ENCODE measurements at regions not wholly inside any gene's neighbourhood (a gene's known extent, or its start where the extent isn't known, plus 50 kb on each side); places are given as distances from the start of the nearest gene placed in this dataset.

DNA sequence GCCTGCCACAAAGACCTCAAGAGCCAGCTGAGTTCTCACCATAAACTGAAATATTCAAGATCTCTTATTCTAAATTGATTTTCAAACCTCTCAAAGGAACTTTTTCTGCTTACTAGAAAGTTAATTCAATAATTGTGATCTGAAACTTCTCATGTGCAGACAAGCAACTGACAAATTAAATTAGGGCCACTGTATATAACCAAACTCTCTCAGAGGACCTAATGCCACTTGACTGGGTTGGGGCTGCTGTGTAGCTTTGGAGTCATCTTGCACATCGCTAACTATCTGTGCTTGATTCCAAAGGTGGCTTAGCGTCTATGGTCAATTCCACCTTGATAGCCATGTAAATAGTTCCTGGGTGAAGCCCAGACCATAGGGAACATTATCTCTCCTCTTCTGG is 345.2 kb downstream of the GPR37 start:
- Histone ChIP-seq H3K9me2 (ENCODE audit: insufficient read depth) (peaks cover under 1% of the 10 kb centered on the region; the same call in 1 of the 2 replicates), H3K36me3 (ENCODE audit: insufficient read depth) (no peaks in the 10 kb centered on the region), H2AFZ (no peak overlapping the region), H3K4me2 (no peak overlapping the region), H3K4me3 (no peak overlapping the region), H3K27ac (ENCODE audit: low read depth) (no peak overlapping the region), H4K20me1 (replicated peaks; ENCODE audit: insufficient read depth) (no peaks in the 10 kb centered on the region), H3K27me3 (ENCODE audit: insufficient read depth) (no peaks in the 10 kb centered on the region), H3K79me2 (replicated peaks; ENCODE audit: insufficient read depth) (no peaks in the 10 kb centered on the region), H3K4me1 (ENCODE audit: insufficient read depth) (no peaks in the 10 kb centered on the region; the same call in 1 of the 2 replicates), H3F3A (replicated peaks; ENCODE audit: low read depth) (no peaks in the 10 kb centered on the region)
- Mint-ChIP-seq H3K4me3 (no peak overlapping the region), H3K27me3 (ENCODE audit: insufficient read depth, low read depth, poor library complexity) (no peaks in the 10 kb centered on the region), H3K4me1 (no peaks in the 10 kb centered on the region), H3K36me3 (ENCODE audit: low read depth) (no peaks in the 10 kb centered on the region), H3K27ac (no peak overlapping the region), H3K9me3 (no peaks in the 10 kb centered on the region)
- DNase-seq (ENCODE audit: low spot score) (no peak), ATAC-seq (no peak)
- TF ChIP-seq ZNF114 (CRISPR knock-in tag; IDR thresholded peaks at IDR 0.05) (no peak), NANOG (IDR thresholded peaks at IDR 0.05; ENCODE audit: borderline replicate concordance) (no peak), CREB1 (CRISPR knock-in tag; IDR thresholded peaks at IDR 0.05; ENCODE audit: low read depth) (no peak), ZNF331 (CRISPR knock-in tag; IDR thresholded peaks at IDR 0.05; ENCODE audit: low read depth) (no peak), EZH2phosphoT487 (IDR thresholded peaks at IDR 0.05; ENCODE audit: unreplicated experiment) (no peak), POLR2AphosphoS5 (IDR thresholded peaks at IDR 0.05; ENCODE audit: low read depth) (no peak), STAT1 (IDR thresholded peaks at IDR 0.05; ENCODE audit: unreplicated experiment) (no peak), EZH2 (IDR thresholded peaks at IDR 0.05; ENCODE audit: low read depth, unreplicated experiment) (no peak), JUNB (IDR thresholded peaks at IDR 0.05; ENCODE audit: unreplicated experiment) (no peak)
- TF ChIP-seq, protein P1, sequence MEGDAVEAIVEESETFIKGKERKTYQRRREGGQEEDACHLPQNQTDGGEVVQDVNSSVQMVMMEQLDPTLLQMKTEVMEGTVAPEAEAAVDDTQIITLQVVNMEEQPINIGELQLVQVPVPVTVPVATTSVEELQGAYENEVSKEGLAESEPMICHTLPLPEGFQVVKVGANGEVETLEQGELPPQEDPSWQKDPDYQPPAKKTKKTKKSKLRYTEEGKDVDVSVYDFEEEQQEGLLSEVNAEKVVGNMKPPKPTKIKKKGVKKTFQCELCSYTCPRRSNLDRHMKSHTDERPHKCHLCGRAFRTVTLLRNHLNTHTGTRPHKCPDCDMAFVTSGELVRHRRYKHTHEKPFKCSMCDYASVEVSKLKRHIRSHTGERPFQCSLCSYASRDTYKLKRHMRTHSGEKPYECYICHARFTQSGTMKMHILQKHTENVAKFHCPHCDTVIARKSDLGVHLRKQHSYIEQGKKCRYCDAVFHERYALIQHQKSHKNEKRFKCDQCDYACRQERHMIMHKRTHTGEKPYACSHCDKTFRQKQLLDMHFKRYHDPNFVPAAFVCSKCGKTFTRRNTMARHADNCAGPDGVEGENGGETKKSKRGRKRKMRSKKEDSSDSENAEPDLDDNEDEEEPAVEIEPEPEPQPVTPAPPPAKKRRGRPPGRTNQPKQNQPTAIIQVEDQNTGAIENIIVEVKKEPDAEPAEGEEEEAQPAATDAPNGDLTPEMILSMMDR (conservative IDR thresholded peaks at IDR 0.05; ENCODE audit: low read depth in 2 of 2), result no peak
- TF ChIP-seq, protein P2, sequence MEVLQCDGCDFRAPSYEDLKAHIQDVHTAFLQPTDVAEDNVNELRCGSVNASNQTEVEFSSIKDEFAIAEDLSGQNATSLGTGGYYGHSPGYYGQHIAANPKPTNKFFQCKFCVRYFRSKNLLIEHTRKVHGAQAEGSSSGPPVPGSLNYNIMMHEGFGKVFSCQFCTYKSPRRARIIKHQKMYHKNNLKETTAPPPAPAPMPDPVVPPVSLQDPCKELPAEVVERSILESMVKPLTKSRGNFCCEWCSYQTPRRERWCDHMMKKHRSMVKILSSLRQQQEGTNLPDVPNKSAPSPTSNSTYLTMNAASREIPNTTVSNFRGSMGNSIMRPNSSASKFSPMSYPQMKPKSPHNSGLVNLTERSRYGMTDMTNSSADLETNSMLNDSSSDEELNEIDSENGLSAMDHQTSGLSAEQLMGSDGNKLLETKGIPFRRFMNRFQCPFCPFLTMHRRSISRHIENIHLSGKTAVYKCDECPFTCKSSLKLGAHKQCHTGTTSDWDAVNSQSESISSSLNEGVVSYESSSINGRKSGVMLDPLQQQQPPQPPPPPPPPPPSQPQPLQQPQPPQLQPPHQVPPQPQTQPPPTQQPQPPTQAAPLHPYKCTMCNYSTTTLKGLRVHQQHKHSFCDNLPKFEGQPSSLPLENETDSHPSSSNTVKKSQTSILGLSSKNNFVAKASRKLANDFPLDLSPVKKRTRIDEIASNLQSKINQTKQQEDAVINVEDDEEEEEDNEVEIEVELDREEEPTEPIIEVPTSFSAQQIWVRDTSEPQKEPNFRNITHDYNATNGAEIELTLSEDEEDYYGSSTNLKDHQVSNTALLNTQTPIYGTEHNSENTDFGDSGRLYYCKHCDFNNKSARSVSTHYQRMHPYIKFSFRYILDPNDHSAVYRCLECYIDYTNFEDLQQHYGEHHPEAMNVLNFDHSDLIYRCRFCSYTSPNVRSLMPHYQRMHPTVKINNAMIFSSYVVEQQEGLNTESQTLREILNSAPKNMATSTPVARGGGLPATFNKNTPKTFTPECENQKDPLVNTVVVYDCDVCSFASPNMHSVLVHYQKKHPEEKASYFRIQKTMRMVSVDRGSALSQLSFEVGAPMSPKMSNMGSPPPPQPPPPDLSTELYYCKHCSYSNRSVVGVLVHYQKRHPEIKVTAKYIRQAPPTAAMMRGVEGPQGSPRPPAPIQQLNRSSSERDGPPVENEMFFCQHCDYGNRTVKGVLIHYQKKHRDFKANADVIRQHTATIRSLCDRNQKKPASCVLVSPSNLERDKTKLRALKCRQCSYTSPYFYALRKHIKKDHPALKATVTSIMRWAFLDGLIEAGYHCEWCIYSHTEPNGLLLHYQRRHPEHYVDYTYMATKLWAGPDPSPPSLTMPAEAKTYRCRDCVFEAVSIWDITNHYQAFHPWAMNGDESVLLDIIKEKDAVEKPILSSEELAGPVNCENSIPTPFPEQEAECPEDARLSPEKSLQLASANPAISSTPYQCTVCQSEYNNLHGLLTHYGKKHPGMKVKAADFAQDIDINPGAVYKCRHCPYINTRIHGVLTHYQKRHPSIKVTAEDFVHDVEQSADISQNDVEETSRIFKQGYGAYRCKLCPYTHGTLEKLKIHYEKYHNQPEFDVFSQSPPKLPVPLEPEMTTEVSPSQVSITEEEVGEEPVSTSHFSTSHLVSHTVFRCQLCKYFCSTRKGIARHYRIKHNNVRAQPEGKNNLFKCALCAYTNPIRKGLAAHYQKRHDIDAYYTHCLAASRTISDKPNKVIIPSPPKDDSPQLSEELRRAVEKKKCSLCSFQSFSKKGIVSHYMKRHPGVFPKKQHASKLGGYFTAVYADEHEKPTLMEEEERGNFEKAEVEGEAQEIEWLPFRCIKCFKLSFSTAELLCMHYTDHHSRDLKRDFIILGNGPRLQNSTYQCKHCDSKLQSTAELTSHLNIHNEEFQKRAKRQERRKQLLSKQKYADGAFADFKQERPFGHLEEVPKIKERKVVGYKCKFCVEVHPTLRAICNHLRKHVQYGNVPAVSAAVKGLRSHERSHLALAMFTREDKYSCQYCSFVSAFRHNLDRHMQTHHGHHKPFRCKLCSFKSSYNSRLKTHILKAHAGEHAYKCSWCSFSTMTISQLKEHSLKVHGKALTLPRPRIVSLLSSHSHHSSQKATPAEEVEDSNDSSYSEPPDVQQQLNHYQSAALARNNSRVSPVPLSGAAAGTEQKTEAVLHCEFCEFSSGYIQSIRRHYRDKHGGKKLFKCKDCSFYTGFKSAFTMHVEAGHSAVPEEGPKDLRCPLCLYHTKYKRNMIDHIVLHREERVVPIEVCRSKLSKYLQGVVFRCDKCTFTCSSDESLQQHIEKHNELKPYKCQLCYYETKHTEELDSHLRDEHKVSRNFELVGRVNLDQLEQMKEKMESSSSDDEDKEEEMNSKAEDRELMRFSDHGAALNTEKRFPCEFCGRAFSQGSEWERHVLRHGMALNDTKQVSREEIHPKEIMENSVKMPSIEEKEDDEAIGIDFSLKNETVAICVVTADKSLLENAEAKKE (CRISPR knock-in tag; IDR thresholded peaks at IDR 0.05), result no peak
- TF ChIP-seq, protein P3, sequence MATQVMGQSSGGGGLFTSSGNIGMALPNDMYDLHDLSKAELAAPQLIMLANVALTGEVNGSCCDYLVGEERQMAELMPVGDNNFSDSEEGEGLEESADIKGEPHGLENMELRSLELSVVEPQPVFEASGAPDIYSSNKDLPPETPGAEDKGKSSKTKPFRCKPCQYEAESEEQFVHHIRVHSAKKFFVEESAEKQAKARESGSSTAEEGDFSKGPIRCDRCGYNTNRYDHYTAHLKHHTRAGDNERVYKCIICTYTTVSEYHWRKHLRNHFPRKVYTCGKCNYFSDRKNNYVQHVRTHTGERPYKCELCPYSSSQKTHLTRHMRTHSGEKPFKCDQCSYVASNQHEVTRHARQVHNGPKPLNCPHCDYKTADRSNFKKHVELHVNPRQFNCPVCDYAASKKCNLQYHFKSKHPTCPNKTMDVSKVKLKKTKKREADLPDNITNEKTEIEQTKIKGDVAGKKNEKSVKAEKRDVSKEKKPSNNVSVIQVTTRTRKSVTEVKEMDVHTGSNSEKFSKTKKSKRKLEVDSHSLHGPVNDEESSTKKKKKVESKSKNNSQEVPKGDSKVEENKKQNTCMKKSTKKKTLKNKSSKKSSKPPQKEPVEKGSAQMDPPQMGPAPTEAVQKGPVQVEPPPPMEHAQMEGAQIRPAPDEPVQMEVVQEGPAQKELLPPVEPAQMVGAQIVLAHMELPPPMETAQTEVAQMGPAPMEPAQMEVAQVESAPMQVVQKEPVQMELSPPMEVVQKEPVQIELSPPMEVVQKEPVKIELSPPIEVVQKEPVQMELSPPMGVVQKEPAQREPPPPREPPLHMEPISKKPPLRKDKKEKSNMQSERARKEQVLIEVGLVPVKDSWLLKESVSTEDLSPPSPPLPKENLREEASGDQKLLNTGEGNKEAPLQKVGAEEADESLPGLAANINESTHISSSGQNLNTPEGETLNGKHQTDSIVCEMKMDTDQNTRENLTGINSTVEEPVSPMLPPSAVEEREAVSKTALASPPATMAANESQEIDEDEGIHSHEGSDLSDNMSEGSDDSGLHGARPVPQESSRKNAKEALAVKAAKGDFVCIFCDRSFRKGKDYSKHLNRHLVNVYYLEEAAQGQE (IDR thresholded peaks at IDR 0.05; ENCODE audit: unreplicated experiment), result no peak
- TF ChIP-seq, protein P4, sequence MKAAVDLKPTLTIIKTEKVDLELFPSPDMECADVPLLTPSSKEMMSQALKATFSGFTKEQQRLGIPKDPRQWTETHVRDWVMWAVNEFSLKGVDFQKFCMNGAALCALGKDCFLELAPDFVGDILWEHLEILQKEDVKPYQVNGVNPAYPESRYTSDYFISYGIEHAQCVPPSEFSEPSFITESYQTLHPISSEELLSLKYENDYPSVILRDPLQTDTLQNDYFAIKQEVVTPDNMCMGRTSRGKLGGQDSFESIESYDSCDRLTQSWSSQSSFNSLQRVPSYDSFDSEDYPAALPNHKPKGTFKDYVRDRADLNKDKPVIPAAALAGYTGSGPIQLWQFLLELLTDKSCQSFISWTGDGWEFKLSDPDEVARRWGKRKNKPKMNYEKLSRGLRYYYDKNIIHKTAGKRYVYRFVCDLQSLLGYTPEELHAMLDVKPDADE (IDR thresholded peaks at IDR 0.05), result no peak

Measured in GM23338 (cell line).